Stromal cell of bone marrow (primary cell): ENCODE measurements at regions not wholly inside any gene's neighbourhood (a gene's known extent, or its start where the extent isn't known, plus 50 kb on each side); places are given as distances from the start of the nearest gene placed in this dataset.
"Not testable (repeated sequence)": the region's sequence is repeated elsewhere in the genome, so short reads cannot be mapped to it uniquely, and the experiment has no call there.

Experiments
- DNase-seq: peaks from one replicate; pipeline ENCODE4 v3.0.0-alpha.2; 2012; ENCODE audit warnings: low read depth

DNA sequence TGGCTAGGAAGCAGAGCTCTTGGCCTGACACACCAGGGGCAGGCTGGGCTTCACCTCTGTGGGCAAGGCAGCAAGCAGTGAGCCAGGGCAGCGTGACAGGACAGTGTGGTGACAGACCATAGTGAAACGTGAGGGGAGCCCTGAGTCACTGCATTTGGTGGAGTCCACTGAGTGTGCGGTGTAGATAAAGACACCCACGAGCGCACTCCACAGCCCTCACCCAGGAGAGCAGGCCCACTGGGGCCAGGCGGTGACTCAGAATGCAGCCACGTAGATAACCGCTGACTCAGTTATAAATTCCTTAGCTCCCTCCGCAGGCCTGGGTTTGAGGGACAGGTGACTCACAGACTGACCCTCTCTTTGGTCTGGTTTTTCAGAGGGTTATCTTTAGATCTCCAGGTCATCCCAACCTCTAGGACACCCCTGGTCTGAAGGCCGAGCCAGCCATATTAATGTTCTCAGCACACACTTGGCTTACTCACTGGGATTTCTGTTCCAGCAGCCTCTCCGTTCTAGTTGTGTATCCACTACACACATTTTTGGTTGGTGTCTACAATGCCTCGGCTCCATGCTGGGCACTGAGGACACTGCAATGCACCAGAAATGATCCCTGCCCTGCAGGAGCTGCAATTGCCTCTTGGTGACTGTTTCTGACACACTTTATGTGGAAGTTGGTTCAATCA is 90.2 kb upstream of the TSPAN2 start:
- peak; percentile 85 for DNase-seq

DNA sequence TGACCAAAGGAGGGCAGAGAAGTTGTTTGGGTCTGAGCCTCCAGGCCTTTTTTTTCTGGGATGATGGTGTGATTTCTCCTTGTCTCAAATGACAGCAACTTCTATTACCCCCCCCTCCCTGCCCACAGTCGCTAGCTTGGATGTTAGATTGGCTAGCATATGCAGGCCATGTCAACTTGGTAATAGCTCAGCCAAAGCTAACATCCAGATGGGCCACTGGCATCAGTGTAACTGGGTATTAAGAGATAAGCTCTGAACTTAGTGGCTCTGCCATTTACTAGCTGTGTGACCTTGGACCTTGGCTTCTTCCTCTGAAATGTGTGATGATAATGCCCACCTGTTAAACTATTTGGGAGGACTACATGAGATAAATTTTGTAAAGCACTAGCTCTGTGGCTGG is 86.9 kb upstream of the TSPAN2 start:
- no peak for DNase-seq

DNA sequence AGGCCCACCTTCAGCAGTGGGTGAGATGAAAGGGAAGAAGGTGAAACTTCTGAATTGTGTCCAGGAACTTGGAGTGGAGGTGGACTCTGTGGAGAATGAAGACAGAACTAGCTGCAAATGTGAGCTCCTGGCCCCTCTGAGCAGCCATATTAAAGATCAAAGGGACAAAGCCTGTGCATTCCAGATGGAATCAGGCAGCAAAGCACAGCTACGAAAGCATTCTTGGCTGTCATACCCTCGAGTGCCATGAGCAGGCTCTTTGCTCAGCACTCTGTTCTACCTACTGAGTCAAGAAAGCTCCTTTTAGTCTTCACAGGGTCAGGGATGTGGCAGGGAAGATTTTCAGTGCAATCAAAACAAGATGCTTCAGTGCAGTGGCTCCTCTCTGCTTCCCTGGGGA is 86.3 kb upstream of the TSPAN2 start:
- no peak for DNase-seq

DNA sequence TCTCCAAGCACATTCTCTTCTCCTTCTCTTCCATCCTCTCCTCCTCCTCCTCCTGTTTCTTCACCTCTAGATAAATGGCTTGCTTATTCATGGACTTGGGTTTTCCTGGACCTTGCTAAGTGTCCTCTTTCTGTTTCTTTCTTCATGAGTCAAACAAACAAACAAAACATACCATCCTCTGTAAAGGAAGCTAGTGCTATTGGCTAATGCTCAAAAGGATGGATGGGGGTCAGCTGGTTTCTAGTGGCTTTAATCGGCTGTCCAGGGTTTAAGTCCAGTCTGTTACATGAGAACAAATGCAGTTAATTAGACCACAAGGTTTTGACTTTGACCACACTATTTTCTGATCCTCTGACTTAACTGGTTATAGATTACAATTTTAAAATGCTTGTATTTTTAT is 83.8 kb upstream of the TSPAN2 start:
- no peak for DNase-seq

GRCh38 chr1:115172270-115172669 is 83.0 kb upstream of the TSPAN2 start:
- DNase-seq = no peak

DNA sequence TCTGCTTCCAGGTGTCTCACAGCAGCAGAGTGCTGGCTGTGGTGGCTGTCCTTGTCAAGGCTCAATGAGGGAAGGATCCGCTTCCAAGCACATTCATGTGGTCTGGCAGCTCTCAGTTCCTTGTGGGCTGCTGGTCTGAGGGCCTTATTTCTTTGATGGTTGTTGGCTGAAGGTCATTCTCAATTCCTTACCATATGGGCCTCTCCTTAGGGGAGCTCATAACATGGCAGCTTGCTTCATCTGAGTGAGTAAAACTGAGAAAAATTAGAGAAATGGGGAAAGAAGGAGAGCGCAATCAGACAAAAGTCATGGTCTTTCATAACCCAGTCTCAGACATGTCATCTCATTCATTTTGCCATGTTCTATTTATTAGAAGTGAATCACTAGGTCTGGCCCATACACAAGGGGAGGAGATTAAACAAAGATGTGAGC is 81.7 kb upstream of the TSPAN2 start:
- no peak for DNase-seq

DNA sequence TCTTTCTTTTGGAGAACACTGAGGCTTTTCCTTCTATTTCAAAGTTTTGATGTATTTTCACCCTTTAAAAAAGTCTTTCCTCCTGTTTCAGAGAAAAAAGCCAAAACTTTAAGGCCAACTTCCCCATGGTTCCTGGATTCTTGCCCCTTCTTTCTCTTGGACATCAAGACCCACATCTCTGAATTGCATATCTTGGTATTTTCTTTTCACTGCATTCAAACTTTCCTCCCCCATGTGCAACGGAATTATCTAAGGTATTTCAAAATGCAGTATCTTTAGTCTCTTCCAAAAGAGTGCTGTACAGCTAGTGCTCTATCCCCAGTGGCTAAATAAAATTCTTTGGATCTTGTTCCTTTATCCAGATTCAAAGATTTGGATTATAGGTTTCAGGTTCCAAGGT is 81.1 kb upstream of the TSPAN2 start:
- DNase-seq = no peak

DNA sequence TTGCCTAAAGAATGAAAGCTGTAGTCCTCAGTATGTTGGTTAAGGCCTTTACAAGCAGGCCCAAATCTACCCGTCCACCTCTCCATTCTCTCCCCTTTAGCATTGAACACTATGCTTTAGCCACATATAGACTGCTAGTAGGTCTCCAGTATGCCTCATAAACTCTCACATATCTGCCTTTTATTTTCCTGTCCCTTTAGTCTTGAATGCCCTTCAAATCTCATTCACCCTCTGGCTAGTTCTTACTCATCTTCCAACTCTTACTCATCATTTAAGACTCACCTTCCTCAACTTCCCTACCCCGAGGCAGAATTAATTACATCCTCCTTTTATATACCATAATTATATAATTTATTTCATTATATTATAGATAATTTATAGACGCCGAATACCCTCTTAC is 78.7 kb upstream of the TSPAN2 start:
- no peak for DNase-seq

GRCh38 chr1:115166531-115167091 is 77.3 kb upstream of the TSPAN2 start:
- DNase-seq = no peak

DNA sequence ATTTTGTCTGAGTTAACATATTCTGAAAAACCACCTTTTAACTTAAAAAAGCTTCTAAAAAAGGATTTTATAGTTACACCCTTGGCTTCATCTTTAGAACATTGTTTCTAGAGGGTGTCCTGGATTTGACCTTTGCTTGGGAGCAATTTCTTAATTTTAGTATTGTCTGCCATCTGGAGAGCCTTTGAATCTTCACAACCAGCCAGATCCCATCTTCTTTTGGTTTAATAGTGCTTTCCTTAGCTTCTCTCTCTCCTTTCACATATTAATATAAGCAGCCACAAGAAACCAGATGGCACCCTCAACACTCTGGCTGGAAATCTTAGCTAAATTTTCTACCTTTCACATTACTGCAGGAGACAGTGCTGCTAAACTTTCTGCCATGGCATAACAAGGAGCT is 76.5 kb upstream of the TSPAN2 start:
- DNase-seq = no peak

DNA sequence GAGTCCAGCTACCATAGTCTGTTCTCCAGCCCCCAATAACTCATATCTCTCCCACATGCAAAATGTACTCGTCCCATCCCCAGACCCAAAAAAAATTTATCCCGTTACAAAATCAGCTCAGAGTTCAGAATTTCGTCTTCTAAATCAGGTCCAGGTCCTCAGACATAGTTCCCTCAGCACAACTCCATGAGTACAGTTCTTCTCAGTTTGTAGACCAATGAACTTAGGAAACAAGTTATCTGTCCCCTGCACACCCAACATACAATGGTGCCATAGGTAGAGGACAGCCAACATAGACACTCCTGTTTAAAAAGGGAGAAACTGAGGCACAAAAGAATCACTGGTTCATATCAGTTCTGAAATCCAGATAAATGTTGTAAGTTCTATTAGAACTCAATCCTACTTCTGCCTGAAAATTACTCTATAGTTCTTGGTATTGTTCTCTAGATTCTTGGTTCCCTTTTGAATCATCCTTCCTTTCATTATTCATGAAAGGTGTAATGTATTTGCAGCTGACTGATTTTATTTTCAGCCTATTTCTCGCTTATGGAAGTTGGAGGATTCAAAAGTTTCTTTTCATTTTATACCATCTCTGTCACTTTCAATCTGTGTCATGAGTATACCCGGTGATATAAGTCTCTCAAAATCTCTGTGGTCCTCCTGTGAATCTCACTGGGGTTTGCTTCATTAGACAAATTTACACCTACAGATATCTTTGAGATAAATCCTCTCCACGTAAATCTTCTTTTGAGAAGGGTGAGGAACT is 75.8 kb upstream of the TSPAN2 start:
- no peak for DNase-seq

- peak; percentile 37 for DNase-seq
Measured at GRCh38 chr1:115164484-115164883, 75.2 kb upstream of the TSPAN2 start.

- no peak for DNase-seq
Measured at GRCh38 chr1:115160728-115161127, 71.4 kb upstream of the TSPAN2 start.

GRCh38 chr1:115159958-115160357 is 70.7 kb upstream of the TSPAN2 start:
- no peak for DNase-seq

DNA sequence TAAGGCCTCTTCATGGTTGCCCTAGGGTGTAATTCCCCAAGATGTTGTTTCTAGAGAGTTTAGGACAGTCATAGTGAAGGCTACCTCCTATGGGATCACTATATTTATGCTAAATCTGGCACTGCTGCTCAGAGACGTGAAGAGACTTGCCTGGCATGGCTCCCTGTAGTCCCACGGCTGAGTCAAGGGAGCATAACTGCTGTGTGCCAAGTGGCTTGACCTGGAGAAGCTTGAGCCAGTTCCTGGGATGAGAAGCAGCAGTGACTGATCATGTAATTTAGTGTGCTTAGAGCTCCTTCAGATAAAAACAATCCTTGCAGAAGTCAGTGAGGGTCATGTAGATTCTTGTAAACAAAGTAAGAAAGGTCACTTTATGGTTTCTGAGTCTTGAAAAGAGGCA is 68.9 kb upstream of the TSPAN2 start:
- peak; percentile 62 for DNase-seq

DNA sequence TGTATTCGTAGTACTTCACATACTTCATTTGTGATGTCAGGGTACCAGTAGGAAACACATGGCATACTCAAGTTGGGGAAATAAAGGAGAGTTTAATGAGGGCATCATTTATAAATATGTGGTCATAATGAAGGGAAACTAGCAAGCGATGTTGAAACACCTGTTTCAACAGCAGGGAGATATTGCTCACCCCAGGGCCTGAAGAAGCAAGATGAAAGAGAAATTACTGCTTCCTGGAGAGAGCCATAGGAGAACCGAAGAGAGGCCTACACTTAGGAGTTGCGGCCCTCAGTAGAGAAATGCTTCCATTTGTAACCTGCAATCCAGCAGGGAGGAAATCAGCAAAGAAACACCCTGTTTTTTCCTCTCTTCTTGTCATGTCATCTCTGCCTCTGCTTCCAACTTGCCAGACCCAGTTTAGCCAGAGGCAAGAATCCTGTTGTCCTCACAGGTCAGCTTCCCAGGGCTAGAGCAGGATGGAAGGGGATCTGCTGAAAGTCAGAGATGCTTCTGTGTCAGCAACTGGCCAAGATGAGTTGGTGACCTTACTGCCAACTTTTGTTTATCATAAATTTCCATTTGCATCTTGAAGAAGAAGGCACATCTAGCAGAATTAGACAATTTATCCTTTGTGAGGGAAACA is 67.6 kb upstream of the TSPAN2 start:
- no peak for DNase-seq

- DNase-seq = no peak
Measured at GRCh38 chr1:115153966-115154557, 64.8 kb upstream of the TSPAN2 start.

GRCh38 chr1:115147928-115148327 is 58.6 kb upstream of the TSPAN2 start:
- not testable (repeated sequence) for DNase-seq

DNA sequence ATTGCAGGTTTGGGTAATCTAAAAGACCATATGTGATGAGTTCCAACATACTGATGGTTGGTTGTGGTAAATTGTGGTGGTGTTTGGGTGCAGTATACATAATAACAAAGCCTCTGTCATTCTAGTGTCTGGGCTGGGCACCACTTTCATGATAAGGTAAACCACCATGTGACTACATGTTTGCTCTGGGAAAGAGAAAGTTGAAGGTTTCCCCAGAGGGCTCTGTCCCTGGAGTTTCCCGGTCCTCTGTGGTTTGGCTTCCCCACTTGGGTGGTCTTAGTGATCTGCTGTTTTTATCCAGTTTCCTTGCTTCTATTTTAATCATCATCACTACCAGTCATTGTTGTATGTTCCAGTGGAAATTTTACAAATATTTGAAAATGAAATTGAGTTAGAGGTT is 55.9 kb upstream of the TSPAN2 start:
- no peak for DNase-seq

GRCh38 chr1:115144176-115144575 is 54.9 kb upstream of the TSPAN2 start:
- DNase-seq = no peak

GRCh38 chr1:115142616-115143015 is 53.3 kb upstream of the TSPAN2 start:
- no peak for DNase-seq

DNA sequence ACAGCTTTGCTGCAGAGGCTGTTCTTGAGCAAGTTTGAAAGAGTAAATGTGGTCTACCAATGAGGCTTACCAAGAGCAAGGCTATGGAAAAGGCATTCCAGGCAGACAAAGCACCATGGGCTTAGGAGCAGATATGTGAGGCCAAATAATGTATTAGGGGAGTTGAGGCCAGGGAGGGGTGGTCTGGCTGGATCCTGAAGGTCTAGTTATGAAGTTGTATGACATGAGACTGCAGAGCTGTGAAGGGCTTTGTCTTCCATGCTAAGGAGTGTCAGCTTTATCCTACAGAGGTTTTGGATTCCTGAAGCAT is 51.8 kb upstream of the TSPAN2 start:
- DNase-seq = no peak
